Activated T-cell treated with anti-CD3 and anti-CD28 coated beads, Interleukin-2, amount 50 U/mL, for 1 hour (primary cell): ENCODE measurements at regions not wholly inside any gene's neighbourhood (a gene's known extent, or its start where the extent isn't known, plus 50 kb on each side); places are given as distances from the start of the nearest gene placed in this dataset.
A peak's percentile ranks its signal among the peaks of the same experiment; 100 is the strongest.

ENCODE experiments used
- DNase-seq: peaks from one replicate; pipeline ENCODE4 v3.0.0-alpha.2; 2020

- no peak for DNase-seq
Measured at GRCh38 chr18:10009321-10010144, 95.7 kb downstream of the VAPA start.

- no peak for DNase-seq
Measured at GRCh38 chr18:10010611-10011015, 96.8 kb downstream of the VAPA start.

- DNase-seq = no peak
Measured at GRCh38 chr18:10011061-10011460, 97.2 kb downstream of the VAPA start.

- no peak for DNase-seq
Measured at GRCh38 chr18:10011751-10012150, 97.9 kb downstream of the VAPA start.

GRCh38 chr18:10012526-10012925 lies 98.7 kb downstream of the VAPA start:
- DNase-seq = no peak

GRCh38 chr18:10013621-10014543 lies 100.1 kb downstream of the VAPA start:
- no peak for DNase-seq

GRCh38 chr18:10015288-10015701 lies 101.5 kb downstream of the VAPA start:
- no peak for DNase-seq

- DNase-seq = no peak
Measured at GRCh38 chr18:10015941-10016819, 102.4 kb downstream of the VAPA start.

GRCh38 chr18:10017043-10017442 lies 103.2 kb downstream of the VAPA start:
- DNase-seq = no peak

GRCh38 chr18:10018289-10018688 lies 104.5 kb downstream of the VAPA start:
- DNase-seq = no peak

GRCh38 chr18:10020171-10020570 lies 106.4 kb downstream of the VAPA start:
- DNase-seq = no peak

GRCh38 chr18:10022365-10022764 lies 108.5 kb downstream of the VAPA start:
- no peak for DNase-seq

GRCh38 chr18:10023853-10024570 lies 110.2 kb downstream of the VAPA start:
- DNase-seq = no peak

GRCh38 chr18:10025711-10026670 lies 112.2 kb downstream of the VAPA start:
- no peak for DNase-seq

- DNase-seq = no peak
Measured at GRCh38 chr18:10027031-10027430, 113.2 kb downstream of the VAPA start.

- DNase-seq = no peak
Measured at GRCh38 chr18:10027461-10027860, 113.6 kb downstream of the VAPA start.

- DNase-seq = no peak
Measured at GRCh38 chr18:10029711-10030110, 115.9 kb downstream of the VAPA start.

- no peak for DNase-seq
Measured at GRCh38 chr18:10030816-10031541, 117.2 kb downstream of the VAPA start.

GRCh38 chr18:10032331-10033015 lies 118.7 kb downstream of the VAPA start:
- DNase-seq = peak; percentile 37

GRCh38 chr18:10033016-10033399 lies 119.2 kb downstream of the VAPA start:
- no peak for DNase-seq
